Activated CD4-positive, alpha-beta T cell treated with anti-CD3 and anti-CD28 coated beads, Interleukin-2, amount 50 U/mL, for 48 hours (primary cell): ENCODE measurements at regions not wholly inside any gene's neighbourhood (a gene's known extent, or its start where the extent isn't known, plus 50 kb on each side); places are given as distances from the start of the nearest gene placed in this dataset.
"Not testable (repeated sequence)": the region's sequence is repeated elsewhere in the genome, so short reads cannot be mapped to it uniquely, and the experiment has no call there.

ENCODE experiments used
- DNase-seq, 2 experiments: peaks; one replicate each; pipeline ENCODE4 v3.0.0-alpha.2; 2020

DNA sequence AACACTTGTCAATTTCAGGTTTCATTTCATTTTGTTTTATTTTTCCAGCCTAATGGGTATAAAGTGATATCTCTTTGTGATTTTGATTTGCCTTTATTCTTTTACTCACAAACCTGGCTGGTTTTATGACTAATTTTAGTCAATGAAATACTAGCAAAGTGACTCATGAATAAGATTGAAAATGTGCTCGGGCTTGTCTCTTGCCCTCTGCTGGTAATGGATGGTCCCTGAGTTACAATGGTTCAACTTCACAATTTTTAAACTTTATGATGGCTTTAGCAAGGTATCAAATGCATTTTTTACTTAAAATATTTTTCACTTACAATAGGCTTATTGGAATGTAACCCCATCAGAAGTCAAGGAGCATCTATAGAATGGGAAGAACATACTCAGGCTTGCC lies 431.4 kb upstream of the CCNG1 start:
- DNase-seq = no peak

DNA sequence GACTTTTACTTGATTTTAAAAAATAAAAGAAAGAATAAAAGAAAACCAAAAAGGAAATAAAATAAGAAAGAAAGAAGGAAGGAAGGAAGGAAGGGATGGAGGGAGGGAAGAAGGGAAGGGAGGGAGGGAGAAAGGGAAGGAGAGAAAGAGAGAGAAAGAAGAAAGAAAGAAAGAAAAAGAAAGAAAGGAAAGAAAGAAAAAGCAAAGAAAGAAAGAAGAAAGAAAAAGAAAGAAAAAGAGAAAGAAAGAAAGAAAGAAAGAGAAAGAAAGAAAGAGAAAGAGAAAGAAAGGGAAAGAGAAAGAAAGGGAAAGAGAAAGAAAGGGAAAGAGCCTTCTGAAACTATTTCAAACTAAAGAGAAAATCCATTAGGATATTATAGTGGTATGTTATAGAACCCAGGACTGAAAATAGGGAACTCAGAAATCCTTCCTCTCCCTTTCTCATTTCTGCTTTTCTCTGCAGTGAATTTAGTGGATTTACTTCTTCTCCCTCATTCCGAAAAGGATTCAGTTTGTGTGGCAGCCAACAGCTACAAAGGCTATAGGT lies 414.7 kb upstream of the CCNG1 start:
- DNase-seq = no peak

DNA sequence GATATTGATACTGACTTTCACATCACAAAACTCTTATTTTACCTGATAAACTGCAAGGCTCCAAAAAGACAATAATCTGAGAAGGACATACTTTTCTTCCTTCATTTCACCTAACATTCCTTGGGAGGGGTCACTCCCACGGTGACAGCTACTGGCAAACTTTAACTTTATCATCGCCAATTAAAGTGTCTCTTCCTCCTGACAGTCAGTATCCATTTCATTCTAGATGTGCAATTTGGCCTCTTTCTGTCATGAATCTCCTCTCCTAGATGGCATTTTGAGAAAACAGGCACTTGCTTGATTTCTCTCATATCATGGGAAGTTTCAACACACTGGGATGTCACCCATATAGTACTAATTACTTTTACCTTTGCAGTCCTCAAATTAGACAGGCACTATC lies 413.5 kb upstream of the CCNG1 start:
- no peak for DNase-seq

DNA sequence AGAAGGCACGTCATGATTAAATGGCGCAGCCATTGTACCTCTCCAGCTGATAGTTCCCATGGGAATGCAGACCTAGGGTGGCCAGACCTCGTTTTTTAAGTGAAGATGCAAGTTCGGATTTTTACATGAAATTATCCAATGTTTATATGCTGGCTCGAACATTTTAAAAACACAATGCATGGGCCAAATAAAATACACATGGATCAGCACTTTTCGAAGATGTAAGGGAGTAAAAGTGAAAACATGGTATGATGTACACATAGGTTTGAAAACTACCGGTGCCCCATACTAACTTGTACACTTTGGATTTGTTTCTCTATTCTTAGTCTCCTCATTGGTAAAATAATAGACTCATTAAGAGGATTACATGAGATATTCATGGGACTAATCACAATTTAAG lies 412.5 kb upstream of the CCNG1 start:
- DNase-seq = no peak

DNA sequence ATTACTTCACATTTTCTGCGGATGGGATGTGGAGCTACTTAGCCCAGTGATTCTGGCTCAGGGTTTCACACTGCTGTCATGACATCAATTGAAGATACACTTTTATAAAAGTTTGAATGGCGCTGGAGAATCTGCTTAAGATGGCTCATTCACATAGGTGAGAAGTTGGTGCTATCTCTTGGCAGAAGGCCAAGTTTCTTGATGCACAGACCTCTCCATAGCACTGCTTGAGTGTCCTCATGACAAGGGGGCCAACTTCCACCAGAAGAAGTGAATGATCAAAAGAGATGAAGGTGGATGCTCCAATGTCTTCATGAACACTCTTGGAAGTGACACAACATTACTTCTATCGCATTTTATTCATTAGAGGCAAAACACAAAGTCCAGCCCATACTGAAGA lies 403.7 kb upstream of the CCNG1 start:
- no peak for DNase-seq

DNA sequence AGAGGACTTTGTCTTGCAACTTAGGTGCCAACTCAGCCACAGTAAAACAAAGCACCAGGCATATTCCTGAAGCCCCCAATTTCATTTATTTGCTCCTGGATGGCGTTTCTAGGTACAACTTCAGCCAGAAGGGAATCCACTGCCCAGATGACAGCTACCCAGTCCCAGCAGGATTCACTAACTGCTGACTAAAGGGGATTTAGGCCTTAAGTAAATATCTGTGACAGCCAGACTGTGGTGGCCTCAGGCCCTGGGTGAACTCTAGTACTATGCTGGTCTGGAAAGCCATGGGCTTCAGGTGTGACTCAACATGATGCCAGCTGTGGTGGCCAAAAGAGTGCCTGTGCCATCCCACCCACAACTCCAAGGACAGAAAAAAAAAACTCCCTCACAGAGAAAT lies 396.1 kb upstream of the CCNG1 start:
- no peak for DNase-seq

DNA sequence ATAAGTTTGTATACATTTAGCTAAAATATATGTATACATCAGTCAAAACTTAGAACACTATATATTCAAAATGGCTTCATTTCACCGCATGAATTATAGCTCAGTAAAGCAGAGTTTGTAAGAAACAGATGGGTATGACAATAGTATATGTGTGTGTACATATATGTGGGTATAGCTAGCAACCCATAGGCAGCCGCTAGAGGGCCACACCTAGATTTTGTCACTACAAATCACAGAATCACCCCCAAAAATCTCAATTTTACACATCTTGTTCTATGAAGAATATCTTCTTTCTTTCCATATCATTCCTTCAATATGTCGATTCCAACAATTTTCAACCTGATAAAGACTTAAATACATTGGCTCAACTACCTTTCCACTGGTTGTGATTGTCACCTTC lies 357.8 kb upstream of the CCNG1 start:
- DNase-seq = no peak

DNA sequence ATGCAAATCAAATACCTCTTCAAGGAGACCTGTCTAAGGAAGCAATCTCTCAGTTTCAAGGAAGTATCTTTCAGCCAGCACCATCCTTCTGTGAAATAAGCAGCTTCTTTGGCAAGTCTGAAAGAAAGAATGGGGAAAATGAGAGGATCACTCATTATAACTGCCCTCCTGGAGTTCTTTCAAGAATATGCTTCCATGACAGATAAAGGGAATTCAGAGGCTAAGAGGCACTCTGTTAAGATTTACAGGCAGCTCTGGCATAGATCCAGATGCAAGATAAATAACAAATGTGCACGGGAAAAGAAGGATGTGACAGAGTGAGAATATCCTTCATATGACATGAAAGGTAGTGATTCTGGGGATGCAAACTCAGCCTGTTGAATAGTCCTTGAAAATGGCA lies 348.2 kb upstream of the CCNG1 start:
- no peak for DNase-seq

DNA sequence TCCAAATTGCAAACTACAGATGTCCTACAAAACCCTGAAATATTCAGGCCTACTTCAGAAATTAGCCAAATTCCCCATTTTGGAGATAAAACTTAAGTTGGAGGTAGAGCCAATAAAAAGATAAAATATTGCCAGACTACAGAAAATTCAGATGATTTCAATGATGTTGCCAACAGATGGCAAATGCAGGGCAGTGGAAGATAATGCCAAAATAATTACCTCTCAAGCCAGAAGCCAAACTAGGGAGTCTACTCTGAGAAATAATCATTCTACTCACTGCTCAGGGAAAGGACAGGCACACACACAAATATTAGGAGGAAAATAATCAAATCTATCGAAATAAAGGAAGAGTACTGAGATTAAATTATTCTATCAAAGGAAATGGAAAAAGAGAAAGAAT lies 347.5 kb upstream of the CCNG1 start:
- no peak for DNase-seq

DNA sequence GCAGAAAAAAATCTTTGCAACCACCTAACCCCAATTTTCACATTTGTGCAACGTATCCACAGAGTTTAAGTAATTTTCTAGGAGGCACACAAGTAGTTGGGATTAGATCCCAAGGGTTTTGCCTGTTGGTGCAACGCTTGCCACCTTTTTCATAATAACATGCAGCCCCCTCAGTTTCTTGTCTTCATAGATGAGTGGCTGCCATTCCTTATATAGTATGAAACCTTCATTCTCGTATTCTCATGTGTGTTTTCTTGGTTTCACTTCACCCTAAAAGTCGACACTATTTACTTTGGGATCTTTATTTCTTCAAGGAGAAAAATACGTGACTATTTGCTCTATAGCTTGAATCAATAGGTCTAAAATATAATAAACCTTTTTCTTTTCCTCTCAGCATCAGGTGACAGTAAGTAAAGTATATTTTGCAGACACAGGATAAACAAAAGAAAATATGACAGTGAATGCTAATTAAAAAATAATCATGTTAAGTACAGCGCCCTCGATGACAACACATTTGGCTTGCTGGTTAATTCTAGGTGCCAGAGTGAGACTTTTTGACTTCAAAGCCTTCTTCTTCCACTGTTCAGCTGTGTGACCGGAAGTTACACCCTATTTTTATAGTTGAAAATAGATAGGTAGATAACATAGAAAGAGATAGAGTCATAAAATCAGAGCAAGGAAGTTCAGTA lies 342.8 kb upstream of the CCNG1 start:
- DNase-seq = no peak

DNA sequence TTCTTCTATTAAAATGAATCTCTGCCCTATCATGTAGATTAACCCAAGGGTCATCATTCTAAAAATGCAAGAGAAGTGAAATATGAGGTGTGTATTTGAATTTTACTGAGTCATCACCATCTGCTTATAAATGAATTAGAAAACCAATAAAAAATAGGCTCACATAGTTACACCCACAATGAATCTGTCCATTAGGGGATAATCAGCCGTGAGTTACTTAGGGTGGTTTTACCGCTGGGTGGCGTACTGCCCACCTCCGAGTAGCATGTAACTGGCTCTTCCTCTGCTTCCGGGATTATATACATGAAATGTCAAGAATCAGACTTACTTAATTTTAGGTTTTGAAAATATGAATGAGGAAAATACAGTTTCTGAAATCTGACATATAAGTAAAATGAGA lies 332.9 kb upstream of the CCNG1 start:
- no peak for DNase-seq

DNA sequence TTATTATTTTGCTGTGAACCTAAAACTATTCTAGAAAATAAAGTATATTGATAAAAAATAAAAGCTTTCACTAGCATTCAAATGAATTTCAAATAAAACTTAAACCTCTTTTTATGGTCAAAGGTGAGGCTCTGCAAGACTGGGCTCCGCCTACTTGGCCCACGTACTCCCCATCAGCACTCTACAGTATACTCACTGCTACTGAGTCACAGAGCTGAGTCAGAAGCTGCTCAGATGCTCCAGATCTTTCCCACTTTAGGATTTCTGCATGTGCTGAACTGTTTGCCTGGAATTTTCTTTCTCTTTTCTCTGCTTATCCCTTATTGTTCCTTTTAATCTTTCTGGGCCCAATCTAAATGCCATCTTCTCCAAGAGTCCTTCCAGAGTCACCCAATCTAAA lies 331.9 kb upstream of the CCNG1 start:
- no peak for DNase-seq

DNA sequence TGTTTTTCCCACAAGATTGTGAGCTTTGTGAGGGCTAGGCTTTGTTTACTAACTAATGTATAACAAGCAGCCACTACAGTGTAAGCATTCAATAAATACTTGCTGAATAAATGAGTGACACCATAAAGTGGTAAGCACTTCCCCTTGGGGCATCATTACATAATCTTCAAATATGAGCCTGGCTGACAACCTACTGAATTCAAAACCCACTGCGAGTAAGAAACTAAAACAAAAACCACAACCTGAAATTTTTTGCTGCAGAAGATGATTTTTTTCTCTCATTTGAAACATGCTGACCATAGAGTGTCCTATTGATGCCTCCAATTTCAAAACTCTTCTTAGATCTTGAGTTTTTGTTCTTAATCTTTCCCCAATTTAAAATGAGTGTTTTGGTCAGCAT lies 331.3 kb upstream of the CCNG1 start:
- no peak for DNase-seq

DNA sequence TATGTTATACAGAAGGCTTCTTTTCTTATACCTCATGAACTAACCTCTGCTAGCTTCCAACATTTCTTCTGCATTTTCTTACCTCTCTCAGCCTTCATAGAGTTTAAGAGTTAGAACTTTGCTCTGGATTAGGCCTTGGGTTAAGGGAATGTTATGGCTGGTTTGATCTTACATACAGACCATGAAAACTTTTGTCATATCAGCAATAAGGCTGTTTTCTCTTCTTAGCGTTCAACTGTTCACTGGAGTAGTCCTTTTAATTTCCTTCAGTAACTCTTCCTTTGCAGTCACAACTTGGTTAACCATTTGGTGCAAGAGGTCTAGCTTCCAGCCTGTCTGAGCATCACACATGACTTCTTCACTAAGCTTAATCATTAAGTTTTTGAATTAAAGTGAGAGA lies 329.0 kb upstream of the CCNG1 start:
- DNase-seq = no peak

DNA sequence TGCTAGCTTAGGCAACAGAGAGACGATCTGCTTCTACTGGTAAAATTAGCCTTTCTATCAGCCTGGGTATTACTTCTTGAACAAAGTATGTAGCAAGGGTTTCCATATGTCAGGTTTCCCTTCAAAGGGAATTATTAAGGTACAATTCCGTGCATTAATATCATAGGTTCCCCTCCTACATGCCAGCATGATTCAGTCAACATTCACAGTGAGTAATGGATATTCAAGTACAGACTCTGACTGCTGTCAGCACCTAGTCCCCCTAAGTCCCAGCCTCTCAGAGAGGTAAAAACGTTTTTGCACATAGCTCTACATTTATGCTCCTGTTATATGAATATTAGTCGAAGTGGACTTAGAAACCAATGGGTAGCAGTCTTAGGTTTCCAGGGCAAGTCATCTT lies 322.4 kb upstream of the CCNG1 start:
- no peak for DNase-seq

DNA sequence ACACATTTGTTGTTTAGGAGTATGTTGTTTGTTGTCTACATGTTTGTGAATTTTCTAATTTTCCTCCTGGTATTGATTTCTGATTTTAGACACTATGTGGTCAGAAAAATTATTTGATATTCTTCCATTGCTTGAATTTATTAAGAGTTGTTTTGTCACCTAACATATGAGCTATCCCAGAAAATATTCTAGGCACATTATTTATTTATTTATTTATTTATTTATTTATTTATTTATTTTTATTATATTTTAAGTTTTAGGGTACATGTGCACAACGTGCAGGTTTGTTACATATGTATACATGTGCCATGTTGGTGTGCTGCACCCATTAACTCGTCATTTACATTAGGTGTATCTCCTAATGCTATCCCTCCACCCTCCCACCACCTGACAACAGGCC lies 320.8 kb upstream of the CCNG1 start:
- not testable (repeated sequence) for DNase-seq

DNA sequence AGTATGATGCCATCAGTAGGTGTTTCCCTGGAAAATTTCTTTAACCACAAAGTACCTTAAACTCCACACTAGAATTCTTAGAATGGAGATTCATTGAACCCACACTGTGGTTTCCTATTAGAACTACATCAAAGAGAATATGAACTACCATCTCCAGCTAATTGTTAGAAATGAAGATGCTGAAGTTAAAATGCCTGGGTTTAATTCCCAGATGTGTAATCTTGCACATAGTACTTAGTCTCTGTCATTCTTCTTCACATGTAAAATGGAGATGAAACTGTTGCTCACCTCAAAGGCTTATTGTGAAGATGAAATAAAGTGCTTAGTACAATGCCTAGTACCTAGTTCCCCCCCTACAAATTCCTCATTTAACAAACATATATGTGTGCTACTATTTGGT lies 303.3 kb upstream of the CCNG1 start:
- DNase-seq = no peak

DNA sequence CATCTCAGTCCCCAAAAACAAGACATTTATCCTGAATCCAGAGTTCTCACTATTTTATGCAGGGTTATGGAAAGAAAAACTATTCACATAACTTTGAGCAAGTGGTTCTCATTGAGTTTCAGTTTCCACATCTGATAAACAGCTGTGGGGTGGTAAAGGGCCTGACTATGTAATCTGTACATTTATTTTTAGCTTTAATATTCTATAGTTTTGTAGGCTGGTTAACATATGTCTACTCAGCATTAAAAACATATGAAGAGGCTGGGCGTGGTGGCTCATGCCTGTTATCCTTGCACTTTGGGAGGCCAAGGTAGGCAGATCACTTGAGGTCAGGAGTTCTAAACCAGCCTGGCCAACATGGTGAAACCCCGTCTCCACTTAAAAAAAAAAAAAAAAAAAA lies 301.5 kb upstream of the CCNG1 start:
- no peak for DNase-seq

DNA sequence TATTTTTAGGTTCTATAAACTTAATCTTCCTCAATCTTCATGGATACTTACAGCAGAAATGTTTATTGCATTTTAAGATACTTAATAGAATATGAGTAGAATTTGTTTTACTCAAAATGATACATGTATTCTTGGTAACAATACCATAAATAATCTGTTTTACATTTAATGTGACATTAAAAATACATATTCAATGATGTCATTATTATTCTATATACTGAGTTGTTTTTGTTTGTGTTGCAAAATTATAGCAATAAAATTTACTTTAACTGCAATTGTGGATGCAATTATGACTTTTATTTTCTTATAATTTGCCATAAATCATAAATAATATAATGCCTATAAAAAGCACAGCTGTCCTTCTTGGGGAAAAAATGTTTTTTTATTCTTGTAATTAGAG lies 275.9 kb upstream of the CCNG1 start:
- no peak for DNase-seq

DNA sequence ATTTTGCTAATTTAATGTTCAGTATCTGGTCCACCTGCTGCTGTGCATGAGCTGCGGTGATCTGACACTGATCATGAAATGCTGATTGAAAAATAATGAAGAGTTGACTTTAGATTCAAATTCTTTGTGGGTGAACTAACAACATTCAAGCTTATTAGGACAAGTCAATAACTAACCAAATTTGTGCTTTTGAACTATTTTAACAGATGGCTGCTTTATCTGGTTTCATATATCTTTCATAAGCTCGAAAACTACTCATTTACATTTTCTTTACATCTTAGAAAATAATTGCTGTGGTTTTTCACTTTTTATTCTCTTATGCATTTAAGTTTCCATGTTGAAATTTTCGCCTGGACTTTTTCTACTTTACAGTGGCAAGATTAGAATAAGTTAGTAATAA lies 274.8 kb upstream of the CCNG1 start:
- no peak for DNase-seq

DNA sequence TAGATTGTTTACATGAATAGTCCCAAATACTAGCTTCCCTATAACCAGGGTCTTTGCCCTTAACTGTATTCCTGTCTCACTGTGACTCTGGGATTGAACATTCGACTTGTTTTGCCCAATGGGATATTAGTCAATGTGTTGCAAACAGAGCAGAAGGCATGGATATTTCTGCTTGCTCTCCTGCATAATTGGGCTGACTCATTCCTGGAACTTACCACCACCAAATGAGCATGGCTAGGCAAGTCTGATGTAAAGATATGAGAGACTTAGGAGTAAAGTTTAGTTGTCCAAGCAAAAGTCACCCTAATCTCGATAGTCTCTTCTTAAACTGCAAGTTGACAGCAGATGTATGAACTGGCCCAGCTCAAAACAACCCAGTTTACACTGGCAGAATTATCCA lies 273.5 kb upstream of the CCNG1 start:
- no peak for DNase-seq

DNA sequence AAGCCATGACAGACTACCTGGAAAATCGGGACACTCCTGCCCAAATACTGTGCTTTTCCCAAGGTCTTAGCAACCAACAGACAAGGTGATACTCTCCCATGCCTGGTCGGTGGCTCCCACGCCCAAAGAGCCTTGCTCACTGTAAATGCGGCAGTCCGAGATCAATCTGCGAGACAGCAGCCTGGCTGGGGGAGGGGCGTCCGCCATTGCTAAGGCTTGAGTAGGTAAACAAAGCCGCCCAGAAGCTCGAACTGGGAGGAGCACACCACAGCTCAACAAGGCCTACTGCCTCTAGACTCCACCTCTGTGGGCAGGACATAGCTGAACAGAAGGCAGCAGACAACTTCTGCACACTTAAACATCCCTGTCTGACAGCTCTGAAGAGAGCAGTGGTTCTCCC lies 272.1 kb upstream of the CCNG1 start:
- no peak for DNase-seq

DNA sequence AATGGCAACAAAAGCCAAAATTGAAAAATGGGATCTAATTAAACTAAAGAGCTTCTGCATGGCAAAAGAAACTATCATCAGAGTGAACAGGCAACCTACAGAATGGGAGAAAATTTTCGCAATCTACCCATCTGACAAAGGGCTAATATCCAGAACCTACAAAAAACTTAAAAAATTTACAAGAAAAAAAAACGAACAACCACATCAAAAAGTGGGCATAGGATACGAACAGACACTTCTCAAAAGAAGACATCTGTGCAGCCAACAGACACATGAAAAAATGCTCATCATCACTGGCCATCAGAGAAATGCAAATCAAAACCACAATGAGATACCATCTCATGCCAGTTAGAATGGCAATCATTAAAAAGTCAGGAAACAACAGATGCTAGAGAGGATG lies 267.2 kb upstream of the CCNG1 start:
- DNase-seq = not testable (repeated sequence)

DNA sequence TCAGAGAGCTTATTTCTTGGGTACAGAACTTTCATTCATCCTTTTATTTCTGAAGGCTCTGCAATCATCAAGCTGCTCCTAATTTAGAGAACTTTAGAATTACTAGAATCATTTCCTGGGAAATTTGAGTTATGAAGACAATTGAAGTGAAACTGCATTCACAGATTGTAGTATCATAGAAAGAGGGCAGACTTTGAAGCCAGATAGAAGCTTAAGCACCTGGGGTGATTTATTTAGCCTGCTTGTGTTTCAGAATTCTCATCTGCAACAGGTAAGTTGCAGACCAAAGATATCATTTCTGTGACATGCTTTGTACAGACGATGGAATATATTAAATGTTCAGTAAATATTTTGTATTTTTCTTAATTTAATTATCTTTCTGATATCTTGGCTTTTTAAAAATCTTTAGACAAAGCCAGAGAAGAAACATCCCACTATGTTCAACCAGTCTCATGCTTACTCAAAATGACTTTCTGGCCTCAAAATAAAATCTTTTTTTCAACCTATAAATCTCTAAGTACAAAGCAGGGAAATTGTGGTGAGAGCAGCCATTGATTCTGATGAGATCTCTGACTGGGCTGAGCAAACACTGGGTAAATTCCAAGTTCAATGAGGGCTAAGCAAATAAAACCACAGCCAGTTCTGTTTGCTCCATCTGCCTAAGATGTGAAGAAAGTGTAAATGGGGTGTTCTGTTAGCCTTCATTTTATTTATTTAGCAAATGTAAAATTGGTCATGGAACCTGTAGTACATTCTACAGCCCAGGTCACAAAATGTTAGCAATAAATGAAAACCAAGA lies 264.7 kb upstream of the CCNG1 start:
- no peak for DNase-seq

DNA sequence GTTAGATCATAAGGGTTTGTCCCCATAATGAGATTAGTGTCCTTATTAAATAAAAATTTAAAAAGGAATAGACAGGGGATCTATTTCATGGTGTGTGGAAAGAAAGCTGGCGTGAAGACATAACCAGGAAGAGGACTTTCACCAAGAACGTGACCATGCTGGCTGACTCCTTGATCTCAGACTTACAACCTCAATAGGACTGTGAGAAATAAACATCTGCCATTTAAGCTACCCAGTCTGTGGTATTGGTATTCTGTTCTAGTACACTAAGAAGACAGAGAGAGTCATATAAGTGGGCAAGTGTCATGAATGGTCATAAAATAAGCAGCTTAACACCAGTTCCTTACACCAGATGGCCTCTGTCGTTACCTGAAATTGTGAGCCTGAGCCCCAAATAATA lies 259.4 kb upstream of the CCNG1 start:
- DNase-seq = no peak
